IPS-NIHi11 (cell line): ENCODE measurements at regions not wholly inside any gene's neighbourhood (a gene's known extent, or its start where the extent isn't known, plus 50 kb on each side); places are given as distances from the start of the nearest gene placed in this dataset.
A peak's percentile ranks its signal among the peaks of the same experiment; 100 is the strongest.

Experiments used
- DNase-seq: peaks from one replicate; pipeline ENCODE4 v3.0.0; 2012; ENCODE audit warnings: mixed read lengths, low spot score

DNA sequence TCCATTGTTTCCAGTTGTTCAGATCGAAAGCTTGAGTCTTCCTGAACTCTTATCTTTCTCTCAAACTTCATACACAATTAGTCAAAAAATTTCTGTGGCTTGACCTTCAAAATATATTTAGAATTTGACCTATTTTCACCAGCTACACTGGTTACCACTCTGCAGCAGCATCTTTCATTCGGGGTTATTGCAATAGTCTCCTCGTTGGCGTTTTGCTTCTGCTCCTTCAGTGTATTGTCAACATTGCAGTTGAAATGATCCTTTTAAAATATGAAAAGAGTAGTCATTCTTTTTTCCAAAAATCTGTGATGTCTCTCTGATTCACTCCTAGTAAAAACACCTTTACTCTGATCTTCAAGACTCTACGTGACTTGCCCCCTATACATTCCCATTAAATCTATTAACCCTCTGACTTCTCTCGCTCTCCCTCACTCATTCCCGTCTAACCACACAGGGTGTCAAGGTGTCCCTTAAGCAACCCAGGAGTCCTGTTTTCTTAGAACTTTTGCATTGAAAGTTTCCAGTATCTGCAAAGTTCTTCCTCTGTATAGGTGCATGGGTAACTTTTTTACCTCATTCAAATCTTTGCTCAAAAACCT is 480.2 kb upstream of the B3GALT2 start:
- DNase-seq = no peak

DNA sequence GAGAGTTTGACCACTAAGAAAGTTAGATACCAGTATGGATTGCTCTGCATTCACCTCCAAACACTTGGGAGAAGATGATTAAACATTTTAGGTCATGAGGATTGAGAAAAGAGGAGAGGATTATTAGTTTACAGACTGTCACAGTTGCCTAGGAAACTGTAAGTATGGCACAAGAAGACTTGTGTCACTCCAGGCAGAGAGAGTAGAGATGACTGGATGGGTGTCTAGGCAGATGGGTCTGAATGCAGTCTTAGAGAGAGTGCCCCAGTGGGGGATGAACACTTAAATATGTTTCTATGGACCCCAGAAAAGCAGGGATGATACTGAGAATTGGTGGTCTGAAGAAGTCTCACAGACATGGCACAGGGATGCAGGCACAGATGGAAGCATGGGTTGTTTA is 477.6 kb upstream of the B3GALT2 start:
- no peak for DNase-seq

DNA sequence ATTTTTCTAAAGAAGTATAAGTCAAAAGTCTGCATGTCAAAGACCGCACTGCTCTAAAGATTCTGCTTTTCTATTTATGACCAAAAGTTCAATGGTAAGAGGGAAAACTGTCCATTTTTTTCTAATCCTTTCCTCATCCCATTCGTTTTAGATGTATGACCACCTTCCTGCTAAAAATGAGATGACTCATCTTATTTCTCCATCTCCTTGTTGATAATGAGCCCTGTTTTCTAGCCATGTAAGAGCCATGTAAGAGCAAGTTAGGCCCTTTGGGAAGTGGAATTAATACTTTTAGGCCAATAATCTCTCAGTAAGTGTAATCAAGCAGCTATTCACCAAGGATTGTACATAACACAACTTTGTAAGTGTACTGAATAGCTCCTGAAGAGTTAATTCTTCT is 475.6 kb upstream of the B3GALT2 start:
- DNase-seq = no peak

DNA sequence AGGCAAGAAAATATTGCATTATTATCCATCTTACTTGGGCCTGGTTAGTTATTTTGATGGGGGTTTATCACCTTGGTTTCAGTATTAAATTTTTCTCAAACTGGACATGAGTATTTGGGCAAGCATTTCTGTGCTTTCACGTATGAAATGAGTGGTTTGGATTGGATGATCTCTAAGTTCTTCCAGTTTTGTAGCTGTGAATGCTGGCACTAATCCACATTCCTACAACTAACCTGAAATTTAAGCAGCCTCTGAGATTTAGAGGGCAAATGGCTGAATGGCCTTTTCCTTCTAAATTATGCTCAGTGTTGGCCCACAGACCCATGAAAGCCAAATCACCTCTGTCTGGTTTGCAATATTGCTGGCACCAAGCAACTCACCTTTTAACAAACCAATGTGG is 475.0 kb upstream of the B3GALT2 start:
- DNase-seq = no peak

DNA sequence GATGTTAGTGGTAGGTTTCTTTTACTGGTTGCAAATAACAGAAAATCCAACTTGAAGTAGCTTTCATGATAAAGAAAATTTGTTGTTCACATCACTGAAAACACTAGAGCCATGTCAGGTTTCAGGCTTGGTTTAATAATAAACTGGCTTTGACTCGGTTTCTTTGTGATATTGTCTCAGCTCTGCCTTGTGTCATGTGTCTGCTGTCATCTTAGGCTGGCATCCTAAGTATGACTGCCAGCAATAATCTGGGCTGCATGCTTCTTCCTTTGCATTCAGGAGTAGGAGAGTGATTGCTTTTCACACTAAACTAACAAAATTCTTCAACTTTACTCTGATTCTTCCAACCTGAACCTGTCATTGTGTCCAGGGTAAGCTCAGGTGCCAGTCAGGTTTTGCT is 474.0 kb upstream of the B3GALT2 start:
- no peak for DNase-seq

DNA sequence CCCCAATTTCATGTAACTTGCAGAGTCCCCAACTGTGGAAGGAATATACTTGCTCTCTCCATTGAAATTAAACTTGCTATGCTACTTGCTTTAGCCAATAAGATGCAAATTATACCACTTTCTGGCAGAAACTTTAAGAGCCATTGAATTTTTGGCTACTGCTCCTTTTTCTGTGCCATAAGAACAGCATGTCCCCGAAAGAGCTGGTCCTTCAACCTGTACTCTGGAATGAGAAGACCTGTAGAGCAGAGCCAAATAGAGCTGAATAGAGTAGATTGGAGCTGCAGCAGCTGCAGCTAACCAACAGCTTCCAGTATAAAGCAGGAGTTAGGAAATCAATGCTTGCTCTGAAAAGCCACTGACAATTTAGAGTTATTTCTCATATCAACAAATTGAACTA is 472.3 kb upstream of the B3GALT2 start:
- DNase-seq = no peak

DNA sequence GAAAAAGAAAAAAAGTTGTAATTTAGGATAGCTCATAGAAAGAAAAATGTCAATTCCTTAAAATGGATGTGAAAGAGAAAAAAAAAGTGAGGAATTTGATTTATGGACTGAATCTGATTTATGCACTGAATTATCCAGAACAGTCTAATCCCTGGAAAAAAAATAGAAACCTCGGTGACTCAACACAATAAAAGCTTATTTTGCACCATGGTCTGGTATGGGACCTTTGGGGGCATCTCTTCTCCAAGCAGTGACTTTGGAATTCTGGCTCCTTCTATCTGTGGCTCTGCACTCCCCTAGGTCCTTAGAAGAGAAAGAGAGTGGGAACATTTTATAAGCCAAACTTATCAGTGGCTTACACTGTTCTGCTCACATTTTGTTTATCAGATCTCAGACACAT is 471.7 kb upstream of the B3GALT2 start:
- no peak for DNase-seq

DNA sequence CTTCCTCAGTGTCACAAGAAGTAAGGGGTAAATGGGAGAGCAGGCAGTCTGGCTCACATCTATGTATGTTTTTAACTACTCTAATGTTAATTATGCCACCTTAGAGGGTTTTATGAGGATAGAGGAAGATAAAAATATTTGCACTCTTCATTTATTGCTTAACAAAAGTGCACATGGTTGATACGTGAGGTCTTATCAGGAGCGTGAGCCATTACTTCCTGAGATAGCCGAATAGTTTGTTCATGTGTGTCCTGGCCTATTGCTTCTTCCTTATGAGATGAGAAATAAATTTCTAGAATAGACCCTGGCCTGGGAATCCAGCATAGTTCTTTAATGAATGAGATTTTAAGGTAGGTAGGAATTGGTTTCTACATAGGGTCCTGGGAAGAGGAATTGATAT is 471.1 kb upstream of the B3GALT2 start:
- DNase-seq = no peak

DNA sequence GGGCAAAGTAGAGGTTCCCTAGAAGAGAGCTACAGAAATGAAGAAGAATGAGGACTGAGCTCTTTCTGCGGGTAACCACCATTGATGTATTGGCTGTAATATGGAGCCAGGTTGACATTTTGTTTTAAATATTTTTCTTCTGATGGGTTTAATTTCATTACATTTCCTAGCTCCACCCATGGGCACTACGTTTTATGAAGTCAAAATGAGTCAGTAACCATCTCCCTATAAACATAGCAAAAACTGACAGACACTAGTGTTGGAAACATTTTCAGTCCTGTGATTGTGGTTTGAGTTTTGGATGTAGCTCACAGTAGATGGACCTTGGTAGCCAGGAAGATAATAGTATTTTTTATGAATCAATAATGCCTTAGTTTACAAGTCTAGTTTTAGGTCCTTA is 470.4 kb upstream of the B3GALT2 start:
- no peak for DNase-seq

DNA sequence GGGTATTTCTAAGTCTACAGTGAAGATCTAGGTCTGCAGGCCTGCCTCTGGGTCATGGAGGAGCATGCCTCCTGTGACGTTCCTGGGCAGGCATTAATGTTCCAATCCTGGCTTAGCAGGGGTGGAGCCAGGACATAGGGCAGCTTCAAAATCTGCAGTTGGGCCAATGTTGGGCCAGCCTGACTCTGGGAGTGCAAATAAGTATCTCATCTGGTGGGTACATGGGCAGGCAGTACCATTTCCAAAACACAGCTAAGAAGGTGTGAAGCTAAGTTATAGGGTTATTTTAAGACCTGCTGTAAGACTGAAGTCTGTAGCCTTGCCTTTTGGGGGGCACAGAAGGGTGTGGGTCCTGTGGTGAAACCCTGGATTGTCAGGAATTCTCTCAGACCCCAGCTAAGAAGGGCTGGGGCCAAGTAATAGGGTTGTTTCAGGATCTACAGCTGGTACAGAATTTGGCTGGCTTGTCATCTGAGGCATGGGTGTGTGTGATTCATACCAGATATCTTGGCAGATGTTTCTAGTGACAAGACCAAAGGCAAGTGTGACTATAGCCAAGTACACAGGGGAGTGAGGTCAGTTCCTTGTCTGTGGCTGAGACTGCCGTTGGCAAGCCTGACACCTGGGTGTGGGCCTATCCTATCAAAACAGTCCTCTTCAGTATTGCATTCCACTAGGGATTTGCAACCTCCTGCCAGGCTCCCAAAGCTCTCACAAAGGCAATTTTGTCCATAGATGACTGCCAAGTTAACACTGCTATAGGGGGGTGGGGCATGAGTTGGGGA is 468.7 kb upstream of the B3GALT2 start:
- DNase-seq = no peak

DNA sequence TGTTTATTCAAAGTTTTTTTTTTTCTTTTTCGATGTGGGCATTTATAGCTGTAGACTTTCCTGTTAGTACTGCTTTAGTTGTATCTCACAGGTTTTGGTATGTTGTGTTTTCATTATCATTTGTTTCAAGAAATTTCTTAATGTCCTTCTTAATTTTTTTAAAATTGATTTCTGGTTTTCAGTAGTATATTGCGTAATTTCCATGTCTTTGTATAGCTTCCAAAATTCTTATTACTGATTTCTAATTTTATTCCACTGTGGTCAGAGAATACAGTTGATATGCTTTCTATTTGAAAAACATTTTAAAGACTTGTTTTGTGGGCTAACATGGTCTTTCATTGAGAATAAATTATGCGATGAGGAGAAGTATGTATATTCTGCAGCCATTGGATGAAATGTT is 463.2 kb upstream of the B3GALT2 start:
- DNase-seq = no peak

DNA sequence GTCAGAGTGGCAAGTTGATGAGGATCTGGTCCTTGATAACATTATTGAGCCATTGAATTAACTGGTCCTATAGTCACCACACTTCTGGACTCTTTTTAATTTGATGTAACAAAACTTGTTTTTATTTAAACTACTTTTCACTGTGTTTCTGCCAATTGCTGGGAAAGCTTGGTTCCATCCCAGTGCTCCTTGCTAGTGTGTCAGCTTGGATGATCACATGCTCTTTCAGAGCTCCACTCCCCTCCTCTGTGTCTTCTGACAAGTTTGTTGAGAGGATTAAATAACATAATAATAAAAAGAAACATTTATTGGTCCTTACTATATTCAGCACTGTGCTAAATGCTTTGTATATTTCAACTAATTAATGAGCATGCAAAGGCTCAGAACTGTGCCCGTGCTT is 448.5 kb upstream of the B3GALT2 start:
- DNase-seq = no peak

DNA sequence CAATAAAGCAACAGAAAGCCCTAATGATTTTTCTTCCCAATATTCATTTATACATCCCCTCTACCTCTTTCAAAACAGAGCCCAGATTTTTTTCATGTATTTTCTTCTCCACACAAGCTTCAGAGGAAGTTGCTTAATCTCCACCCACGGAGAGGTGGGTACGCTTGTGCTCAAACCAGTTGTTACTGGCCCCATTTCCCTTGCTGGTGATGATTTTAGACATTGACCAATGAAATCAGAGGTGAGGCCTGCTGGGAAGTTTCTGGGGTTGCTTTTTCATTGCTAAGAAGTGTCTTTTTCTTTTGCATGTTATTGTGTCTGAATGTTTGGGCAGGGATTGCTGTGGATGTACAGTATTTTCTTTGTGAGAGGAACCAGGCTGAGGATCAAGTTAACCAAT is 448.1 kb upstream of the B3GALT2 start:
- no peak for DNase-seq

DNA sequence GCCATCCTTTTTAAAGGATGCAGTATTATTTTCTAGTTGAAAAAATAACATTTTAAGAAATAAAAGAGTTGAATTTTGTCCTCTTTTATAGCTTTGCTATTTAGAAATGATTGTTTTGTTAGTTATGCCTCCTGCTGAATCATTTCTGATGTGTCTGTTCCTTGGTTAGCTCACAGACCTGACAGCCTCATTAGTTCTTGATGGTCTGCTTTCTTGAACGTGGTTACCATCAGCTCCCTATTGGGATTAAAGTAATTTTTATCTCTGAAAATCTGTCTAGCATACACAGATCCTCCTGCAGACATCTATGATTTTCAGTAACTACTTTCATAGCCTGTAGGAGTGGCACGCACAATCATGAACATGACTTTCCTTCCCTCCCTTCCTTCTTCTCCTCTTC is 447.6 kb upstream of the B3GALT2 start:
- no peak for DNase-seq

DNA sequence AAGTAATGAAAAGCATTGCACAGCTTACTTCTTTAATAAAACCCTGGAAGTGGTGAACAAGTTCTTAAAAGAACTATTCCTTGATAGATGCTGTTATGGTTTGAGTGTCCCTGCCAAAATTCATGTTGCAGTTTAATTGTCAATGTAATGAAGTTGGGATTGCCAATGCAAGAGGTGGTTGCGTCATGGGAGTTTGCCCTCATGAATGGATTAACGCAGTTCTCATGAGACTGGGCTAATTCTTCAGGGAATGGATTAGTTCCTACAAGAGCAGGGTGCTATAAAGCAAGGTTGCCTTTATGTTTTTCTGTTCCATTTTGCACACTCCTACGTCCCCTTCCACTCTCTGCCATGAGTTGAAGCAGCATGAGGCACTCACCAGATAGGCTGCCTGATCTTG is 446.7 kb upstream of the B3GALT2 start:
- no peak for DNase-seq

DNA sequence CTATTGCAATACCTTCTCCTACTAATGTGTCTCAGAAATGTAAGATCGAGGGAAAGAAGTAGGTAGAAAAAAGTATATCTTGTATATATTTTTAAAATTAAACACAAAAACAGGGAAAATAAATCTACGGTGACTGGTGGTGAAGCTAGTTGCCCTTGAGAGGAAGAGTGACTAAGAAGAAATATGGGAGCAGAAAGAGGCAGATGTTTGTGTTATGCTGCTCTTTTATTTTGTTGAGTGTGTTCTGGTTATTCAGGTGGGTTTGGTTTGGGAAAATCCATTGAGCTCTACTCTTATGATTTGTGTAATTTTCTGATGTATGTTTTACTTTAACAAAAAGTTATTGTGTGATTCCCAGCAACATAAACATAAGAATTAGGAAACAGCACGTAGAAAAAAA is 444.9 kb upstream of the B3GALT2 start:
- no peak for DNase-seq

DNA sequence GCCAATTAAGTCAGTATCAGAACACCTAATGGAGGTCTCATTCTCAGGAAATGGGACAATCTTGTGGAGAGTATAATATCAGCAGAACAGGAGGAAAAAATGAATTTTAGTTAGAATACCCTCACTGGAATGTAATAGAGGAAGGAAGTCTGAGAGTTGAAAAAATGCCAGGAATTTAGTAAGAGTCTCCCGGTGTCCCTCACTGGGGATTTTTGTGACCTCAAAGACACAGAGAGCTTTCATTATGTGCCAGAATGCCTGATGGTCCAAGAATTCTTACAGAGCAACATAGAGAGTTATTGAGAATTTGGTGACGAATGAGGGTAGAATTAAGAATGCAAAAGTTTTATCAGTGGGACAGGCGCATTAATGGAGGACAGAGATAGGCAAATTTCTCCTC is 443.5 kb upstream of the B3GALT2 start:
- DNase-seq = peak; percentile 20

DNA sequence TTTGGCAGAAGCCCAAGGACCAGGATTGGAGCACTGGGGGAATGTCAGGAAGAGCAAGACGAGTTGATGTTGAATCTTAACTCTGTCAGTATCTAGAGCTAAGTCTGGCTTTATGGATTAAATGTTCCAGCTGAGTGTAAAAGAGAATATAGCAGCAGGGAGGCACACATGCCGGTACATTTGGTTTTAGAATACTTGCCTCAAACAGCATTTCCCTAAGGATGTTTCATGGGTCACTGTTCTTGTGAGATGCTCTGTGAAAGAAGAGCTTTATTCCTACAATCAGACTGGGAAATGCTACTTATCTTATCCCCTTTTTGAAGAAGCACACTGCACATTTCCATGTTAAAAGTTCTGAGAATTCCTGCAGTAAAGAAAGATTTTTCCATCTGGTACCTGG is 440.3 kb upstream of the B3GALT2 start:
- DNase-seq = no peak

DNA sequence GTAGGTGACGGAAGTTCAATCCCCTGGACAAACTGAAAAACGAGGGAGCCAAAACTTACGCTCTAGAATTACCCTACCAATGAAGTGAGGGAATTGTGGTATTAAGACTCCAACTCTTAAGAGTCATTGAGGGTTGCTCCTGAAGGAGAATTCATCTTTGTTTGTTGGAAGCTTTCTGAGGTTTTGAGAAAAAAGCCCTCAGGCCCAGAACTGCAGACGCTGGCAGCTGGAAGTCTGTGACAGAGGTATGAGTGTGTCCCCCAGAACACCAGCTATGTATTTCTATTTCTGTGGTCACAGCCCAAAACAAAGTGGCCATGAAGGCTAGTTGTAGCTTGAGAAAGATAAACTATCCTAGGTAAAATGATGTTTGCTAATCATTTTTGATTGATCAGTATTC is 438.8 kb upstream of the B3GALT2 start:
- no peak for DNase-seq

DNA sequence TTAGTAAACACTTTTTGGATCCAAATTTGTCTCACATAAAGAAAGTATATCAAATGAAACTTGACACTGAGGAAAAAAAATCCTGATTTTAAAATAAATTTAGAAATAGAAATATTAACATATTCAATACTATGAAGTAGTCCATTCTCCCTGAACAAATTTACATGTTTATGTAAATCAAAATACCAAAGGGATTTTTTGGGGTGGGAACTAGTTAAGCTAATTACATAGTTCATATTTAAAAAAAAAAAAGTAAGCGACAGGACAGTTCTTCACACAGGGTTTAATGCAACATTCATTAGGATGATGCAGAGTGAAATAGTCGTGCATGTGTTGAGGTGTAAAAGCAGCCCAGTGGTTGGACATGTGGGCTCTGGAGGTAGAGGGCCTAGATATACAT is 433.5 kb upstream of the B3GALT2 start:
- no peak for DNase-seq

DNA sequence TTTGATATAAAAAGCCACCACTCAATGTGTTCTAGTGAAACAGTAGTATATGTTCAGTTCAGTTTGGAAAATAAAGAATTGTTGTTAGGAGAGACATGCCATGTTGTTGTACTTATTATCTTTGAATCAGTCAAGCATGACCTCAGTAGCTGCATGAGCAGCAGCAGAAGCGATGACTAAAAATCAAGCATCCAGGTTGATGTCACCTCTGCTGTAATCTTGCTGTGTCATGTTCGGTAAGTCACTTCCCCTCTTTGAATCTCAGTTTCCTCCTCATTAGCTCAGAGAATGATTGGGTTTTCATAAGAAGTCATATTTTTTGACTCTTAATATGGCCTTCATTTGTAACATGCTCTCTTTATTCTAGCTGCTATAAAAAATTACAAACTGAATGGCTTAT is 428.4 kb upstream of the B3GALT2 start:
- no peak for DNase-seq

DNA sequence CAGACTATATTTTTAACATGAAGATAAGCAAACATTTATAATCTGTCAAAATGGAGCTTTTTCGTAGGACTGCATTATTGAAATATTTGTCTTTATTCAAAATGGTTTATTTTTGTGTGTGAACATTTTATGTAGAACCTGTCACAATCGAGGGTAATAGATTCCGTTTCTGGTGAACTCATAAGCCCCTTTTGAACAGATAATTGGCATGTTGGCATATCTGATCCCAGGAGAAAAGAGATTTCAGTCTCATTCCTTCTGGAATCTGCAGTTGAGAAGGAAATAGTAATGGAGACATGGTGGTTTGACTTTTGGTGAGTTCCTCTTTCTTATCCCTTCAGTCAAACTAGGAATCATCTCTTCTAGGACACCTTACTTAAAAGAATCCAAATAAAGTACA is 427.9 kb upstream of the B3GALT2 start:
- DNase-seq = no peak

DNA sequence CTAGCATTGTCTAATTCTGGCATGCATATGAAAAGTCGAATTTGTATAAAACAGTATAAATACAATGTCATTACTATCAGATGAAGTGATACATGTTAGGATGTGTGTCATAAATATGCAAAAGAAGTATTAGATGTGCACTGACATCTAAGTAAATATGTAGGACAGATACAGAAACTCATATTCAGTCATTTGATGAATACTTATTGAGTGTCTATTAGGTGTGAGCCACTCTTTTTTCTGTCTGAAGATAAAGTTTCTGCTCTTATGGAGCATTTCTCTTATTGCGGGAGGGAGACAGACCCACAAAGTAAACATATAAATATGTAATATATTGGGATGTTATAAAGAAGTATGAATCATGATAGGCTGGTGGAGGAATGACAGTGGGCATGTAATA is 426.6 kb upstream of the B3GALT2 start:
- DNase-seq = no peak

DNA sequence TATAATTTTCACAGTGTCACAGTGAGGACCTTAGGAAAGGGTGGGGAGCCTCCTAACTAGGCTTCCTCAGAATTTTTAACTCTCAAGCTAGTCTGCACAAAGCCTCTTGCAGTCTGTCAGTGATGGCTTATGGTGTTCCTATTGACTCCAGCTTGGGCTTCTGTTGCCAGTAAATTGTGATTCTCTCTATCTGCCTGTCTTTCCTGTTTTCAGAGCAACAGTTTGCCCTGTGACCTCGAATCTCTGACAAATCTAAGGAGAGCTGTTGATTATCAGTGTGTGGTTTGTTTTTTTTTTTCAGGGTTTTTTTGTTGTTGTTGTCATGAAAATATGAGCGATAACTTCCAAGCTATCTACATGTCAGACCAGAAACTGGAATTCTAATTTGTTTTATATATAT is 423.2 kb upstream of the B3GALT2 start:
- DNase-seq = no peak
